ENCODE measurements at regions not wholly inside any gene's neighbourhood (a gene's known extent, or its start where the extent isn't known, plus 50 kb on each side); places are given as distances from the start of the nearest gene placed in this dataset.

- no peak for TF ChIP-seq POLR2A (IDR thresholded peaks at IDR 0.05)
- no peak for TF ChIP-seq POLR2AphosphoS5 (IDR thresholded peaks at IDR 0.05)
- TF ChIP-seq CTCF (IDR thresholded peaks at IDR 0.05) = no peak
These were observed 79.3 kb upstream of the GLI2 start for GRCh38 chr2:120656273-120656950.
